H1 (cell line): ENCODE measurements at regions not wholly inside any gene's neighbourhood (a gene's known extent, or its start where the extent isn't known, plus 50 kb on each side); places are given as distances from the start of the nearest gene placed in this dataset.

Experiments
- CHD7 ChIP-seq: fragments of 300-600 bp; sonication (generic); IDR thresholded peaks from 2 replicates; pipeline ENCODE4 v1.7.1; 2012; ENCODE audit warnings: low read length, moderate library complexity, mild to moderate bottlenecking, inconsistent platforms; ENCODE audit not compliant: insufficient replicate concordance
- JUND ChIP-seq: IDR thresholded peaks from 2 replicates; pipeline ENCODE4 v1.6.1; 2011; ENCODE audit warnings: mild to moderate bottlenecking, improper control_type of control experiment, low read length
- TF ChIP-seq, protein P1 (sequence below): IDR thresholded peaks from 2 replicates; pipeline ENCODE4 v1.6.1; 2012; ENCODE audit warnings: low read length, inconsistent platforms
- TF ChIP-seq, protein P2 (sequence below): IDR thresholded peaks from 2 replicates; pipeline ENCODE4 v1.6.1; 2012; ENCODE audit warnings: inconsistent platforms

GRCh38 chr3:31312400-31312799 lies 220.3 kb upstream of the STT3B start (continued):
- no peak for TF ChIP-seq CHD7
- no peak for TF ChIP-seq JUND
- TF ChIP-seq, protein P1, sequence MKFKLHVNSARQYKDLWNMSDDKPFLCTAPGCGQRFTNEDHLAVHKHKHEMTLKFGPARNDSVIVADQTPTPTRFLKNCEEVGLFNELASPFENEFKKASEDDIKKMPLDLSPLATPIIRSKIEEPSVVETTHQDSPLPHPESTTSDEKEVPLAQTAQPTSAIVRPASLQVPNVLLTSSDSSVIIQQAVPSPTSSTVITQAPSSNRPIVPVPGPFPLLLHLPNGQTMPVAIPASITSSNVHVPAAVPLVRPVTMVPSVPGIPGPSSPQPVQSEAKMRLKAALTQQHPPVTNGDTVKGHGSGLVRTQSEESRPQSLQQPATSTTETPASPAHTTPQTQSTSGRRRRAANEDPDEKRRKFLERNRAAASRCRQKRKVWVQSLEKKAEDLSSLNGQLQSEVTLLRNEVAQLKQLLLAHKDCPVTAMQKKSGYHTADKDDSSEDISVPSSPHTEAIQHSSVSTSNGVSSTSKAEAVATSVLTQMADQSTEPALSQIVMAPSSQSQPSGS: no peak
- TF ChIP-seq, protein P2, sequence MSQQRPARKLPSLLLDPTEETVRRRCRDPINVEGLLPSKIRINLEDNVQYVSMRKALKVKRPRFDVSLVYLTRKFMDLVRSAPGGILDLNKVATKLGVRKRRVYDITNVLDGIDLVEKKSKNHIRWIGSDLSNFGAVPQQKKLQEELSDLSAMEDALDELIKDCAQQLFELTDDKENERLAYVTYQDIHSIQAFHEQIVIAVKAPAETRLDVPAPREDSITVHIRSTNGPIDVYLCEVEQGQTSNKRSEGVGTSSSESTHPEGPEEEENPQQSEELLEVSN: no peak
